ENCODE measurements at regions not wholly inside any gene's neighbourhood (a gene's known extent, or its start where the extent isn't known, plus 50 kb on each side); places are given as distances from the start of the nearest gene placed in this dataset.

DNA sequence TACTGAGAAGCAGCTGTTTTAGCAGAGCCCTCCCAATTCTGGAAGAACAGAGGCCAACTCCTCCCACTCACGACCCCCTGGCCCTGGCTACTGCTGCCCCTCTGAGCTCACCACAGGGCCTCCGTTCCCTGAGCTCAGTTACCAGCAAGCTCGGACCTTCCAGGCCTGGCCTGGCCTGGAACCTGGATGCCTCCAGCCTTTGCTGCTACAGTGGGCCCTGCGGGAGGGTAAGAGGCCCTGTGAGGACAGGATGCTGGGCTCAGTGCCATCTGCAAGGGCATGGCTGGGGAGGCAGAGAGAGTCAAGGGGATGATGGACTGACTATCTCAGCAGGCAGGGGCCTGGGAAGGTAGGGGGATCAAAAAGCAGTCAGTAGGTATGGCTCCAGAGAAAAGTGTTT lies 209.9 kb upstream of the NCAM1 start:
- DNase-seq (ENCODE audit: low spot score), result no peak

DNA sequence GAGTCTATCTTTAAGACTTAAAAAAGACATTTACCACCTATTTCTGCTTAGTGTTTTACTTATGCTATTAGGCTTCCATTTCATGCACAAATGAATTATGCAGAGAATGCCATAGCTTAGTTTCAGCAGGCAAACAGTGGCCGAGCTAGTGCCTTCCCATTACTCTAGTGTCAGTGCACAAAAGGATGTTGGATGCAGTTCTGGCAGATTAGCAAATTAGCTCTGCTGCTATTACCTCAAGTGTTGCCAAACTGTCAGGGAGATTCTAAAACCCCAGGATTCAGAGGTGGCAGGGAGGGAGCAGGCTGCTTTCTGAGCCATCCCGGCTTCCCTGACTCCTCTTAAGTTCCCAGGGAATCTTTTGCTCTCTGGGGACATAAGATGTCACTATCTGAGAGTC lies 209.4 kb upstream of the NCAM1 start:
- no peak for DNase-seq (ENCODE audit: low spot score)

DNA sequence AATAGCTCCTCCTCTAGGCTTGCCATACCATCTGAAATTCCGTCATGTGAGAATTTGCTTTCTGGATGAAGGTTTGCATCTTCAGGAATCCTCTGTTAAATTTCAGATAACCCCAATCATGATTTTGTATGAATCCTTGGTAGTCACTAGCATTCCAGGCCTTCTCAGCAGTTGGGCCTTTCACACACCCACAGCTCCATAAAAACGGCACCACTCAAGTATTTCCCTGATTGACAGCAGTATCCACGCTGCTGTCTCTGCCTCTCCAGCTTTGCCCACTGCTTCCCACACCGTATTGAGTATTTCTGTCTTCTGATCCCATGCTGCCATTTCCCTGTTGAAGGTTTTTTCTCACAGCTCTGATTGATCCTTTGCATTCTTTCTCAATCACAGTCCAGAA lies 208.7 kb upstream of the NCAM1 start:
- no peak for DNase-seq (ENCODE audit: low spot score)

DNA sequence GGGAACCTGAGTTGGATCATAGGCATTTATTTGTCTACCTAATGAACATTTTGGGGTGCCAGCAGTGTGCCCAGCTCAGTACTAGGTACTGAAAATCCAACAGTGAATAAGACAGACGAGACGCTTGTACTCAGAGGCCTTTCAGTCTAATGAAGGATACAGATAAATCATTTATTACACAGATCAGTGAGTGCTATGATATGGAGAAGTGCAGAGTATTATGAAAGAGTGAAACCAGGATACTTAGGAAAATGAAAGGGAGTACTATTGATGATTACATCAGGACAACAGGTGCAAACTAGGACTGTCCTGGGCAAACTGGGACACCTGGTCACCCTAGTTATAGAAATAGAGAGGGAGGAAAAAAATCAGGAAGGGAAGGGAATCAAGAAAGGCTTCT lies 207.5 kb upstream of the NCAM1 start:
- no peak for DNase-seq (ENCODE audit: low spot score)

DNA sequence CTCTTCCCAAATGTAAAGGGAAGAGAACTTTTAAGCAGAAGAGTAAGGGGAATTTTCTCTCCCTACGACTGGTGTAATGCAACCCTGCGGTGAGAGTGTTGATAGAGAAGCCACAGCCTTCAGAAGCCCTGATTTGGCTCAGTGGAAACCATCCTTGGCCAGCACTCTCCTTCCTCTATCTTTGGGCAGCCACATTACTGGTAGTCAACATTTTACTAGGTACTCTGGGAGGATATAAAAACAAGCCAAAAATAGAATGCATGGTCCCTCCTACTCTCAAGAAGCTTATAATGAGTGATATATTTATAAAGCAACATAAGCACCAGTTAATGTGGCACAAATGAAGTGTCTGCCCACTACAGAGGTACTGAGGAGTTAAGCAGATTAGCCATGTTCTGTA lies 201.8 kb upstream of the NCAM1 start:
- no peak for DNase-seq (ENCODE audit: low spot score)

DNA sequence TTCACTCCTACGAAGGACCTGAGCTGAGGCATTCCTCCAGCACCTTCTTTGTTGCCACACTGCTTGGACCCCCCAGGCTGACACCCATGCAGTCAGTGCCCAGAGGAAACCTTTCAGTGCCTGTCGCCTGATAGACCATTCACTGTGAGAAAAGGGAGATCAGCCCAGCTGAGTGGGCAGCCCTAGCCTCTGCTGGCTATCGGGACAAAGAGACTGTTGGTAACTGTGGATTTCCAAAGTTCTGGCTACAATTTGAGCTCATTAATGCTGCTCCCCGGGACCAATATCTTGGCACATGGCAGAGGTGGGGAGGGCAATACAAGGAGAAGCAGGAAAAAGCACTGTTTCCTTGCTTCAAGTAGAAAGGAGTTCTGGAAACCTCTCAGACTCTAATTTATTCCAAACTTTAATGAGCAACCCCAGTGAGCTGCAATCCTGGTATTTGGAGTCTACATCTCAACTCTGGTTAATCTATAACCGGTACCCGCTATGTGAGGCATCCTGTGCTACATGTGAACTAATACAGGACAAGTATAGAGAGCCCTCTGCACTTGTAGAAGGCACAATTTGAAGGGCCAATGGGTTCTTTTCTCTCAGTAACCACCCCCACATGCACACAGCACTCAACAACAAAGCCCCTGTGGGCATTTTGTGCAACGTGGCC lies 200.7 kb upstream of the NCAM1 start:
- DNase-seq (ENCODE audit: low spot score), result no peak

DNA sequence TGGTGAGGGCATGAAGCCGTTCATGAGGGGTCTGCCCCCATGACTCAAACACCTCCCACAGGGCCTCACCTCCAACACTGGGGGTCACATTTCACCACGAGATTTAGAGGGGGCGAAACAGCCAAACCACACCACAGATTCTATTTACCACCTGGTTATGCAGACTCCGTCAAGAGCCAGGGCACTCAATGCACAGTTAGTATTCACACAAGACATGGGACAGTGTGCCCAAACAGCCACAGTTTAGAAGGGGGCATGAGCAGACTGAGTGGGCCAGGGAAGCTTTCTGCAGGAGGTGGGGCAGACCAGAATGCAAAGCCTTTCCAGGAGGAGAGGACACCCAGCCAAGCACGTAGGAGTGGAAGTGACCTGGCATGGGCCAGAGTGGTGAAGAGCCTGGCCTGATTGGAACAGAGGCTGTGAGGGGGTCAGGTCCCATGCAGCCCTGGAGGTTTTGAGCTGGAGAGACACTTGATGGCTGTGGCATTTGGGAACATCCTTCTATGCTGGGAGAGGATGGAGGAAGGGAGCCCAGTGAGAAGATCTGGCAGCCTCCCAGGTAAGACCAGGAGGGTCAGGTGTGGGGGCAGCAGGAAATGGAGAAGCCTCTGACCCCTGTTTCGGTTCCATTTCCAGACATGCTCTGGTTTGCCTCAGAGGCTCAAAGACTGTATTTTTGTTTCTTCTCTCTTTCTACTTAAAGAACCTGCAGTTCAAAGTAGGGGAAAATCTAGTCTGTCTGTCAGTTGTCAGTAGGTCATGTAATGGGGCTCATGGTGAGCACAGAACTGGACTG lies 199.1 kb upstream of the NCAM1 start:
- DNase-seq (ENCODE audit: low spot score), result no peak

DNA sequence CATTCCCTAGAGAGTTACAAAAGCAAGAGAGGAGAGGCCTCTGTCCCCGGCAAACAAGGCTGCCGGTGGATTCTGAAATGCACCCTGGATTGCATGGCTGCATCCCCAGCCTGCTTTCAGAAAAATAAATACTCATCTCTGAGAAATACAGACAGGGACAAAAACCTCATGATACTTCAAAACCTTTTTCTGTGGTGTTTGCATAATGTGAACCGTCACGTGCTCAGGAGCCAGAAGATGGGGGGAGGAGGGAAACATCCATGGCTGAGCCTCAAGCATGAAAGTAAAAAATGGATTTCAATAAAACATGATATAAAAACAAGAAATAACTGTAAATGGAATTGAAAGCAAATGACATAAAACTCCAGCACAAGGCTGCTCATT lies 198.5 kb upstream of the NCAM1 start:
- no peak for DNase-seq (ENCODE audit: low spot score)

DNA sequence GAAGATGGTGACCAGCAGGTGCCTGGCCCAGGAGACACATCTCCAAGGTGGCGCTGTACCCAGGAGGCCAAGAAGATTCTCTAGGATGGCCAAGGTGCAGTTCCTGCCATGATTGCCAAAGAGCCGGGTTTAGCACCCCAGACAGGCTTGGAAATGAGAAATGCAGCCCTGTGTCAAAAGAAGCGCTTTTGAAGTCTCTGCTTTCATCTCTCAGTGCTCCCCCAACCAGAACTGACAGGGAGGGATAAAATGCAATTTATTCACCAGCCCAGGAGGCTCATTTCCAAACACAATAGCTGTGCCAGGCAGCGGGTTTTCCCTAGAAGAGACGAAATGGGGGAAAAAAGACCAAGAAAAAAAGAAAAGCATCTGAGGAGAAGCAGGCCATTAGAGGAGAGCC lies 195.9 kb upstream of the NCAM1 start:
- DNase-seq (ENCODE audit: low spot score), result no peak

DNA sequence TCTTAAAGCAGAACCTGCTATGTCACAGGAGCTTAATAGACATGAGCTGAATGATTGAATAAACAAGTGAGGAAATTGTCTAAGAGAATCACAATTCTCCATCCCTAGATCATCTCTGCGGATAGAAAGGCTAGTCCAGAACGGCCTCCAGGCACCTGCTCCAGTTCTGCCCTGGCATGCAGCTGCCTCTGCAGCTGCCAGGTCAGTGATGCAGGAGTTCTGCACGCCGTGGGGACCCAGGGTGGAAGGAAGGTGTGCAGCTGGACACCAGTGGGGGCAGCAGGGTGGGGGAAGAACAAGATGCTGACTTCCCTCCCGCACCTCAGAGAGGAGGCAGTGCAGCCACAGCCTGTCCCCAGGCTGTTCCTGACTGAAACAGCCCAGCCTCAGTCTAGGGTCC lies 192.1 kb upstream of the NCAM1 start:
- DNase-seq (ENCODE audit: low spot score), result no peak

DNA sequence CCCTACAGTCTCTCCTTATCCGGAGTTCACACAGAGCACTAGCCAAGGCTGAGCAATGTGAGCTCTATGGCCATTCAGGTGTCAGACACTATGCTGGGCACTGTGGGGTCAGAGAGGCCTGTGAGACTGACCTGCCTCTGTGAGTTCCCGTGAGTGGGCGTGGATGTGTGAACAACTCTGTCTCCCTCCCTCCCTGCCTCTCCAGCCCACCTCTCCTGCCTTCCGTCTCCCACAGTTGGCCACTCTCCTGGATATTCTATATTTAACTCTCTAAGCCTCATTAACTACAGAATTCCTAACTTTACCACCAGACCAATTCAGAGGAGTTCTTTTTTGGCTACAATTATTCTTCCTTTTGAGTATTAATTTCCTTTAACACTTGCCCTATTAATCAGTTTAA lies 191.6 kb upstream of the NCAM1 start:
- DNase-seq (ENCODE audit: low spot score), result no peak

DNA sequence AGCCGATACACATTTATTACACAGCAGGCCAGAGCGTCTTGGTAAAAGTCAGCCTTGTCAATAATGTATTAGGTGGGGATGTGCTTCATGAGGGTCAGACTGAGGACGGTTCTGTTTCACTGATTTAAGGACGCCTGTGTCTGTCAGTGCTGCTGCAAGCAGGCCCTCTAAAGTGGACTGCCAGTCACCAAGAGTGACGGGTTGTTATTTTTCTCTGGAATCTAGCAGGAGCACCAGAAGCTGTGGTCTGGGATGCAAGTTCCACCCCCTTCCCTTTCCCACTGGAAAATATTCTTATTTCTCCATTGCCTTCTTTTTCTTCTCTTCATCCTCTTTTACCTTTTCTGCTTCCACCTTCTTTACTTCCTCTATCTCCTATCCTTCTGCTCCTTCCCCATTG lies 191.2 kb upstream of the NCAM1 start:
- DNase-seq (ENCODE audit: low spot score), result no peak

DNA sequence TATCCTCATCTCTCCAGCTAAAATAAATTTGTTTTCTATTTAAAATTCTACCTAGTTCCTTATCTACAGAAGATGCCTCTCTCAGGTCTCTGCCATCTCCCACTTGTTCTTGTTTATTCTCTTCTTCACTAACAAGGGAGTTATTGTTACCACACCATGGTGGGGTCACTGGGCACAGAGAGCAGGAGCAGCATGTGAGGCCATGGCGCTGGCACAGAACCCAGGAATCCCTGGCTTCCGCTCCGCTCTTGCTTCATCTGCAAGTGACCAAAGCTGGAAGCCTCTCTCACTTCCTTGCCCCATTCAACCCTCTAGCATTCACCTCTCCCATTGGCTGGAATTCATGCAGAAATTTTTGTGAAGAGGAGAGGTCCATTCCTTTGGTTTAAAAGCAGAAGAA lies 190.7 kb upstream of the NCAM1 start:
- no peak for DNase-seq (ENCODE audit: low spot score)

DNA sequence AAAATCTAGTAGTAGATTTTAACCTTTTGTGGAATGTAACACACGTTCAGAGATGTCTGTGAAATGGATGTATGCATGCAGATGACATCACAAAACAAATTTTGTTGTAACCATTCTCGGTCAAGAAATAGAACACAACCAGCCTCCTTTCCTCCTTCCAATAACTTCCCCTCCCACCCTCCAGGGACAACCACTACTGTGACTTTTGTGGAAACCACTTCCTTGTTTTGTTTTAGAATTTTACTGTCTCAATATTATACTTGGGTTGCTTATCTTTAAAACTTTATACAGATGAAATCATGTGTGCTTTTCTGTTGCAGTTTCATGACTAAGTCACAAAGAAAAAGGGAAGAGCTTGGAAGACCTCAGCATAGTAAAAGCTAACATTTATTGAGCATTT lies 189.4 kb upstream of the NCAM1 start:
- no peak for DNase-seq (ENCODE audit: low spot score)

DNA sequence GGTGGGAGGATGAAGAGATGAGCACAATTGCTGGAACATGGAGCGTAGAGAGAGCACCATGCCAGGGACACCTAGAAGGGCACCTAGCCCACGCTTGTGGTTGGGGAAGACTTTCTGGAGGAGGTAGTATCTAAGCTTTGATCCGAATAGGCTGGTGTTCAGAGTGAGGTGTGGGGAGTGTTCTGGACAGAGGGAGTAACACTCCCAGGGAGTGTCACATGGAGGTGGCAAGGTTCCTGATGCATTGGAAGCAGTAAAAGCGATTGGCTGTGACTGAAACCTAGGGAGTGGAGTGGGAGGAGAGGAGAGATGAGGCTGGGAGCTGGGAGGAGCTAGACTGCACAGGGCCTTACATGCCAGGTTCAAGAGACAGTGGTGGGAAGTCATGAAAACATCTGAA lies 188.0 kb upstream of the NCAM1 start:
- no peak for DNase-seq (ENCODE audit: low spot score)

DNA sequence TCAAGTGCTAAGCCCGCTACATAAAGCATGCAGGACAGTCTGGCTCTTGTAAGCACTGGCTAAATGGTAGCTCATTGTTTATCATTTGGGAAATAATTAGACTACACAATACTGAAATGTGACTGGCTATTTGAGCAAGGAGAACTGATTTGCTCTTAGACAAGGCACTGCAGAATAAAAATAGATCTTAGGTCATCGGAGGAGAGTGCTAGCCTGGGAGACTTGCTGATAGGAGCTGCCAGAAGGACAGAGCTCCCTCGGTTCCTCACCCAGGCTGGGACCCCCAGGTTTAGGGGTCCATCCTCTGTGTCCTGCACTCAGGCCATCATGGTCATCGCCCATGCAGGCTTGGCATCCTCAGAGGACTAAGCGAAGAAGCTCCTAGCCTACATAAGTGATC lies 184.4 kb upstream of the NCAM1 start:
- DNase-seq (ENCODE audit: low spot score), result no peak

DNA sequence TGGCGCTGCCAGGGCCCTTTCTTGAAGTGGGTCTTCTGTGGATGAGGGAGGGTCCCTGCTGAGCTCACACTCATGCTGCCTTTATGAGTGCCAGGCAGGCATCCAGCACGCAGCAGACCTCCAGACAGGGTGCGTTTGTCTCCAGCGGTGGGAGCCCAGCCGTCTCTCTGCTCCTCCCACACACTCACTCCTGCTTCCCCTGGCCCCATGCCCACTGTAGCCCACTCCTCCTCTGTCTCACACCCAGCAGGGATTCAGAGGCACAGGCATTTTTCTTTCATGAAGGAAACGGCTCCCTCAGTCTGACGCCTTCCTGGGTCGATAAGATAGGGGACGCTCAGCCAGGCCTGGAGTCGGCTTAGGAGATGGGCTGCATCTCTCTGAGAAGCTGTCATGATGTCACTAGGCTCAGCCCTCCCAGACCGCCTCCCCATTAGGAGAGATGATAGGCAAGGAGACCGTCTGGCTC lies 183.9 kb upstream of the NCAM1 start:
- no peak for DNase-seq (ENCODE audit: low spot score)

DNA sequence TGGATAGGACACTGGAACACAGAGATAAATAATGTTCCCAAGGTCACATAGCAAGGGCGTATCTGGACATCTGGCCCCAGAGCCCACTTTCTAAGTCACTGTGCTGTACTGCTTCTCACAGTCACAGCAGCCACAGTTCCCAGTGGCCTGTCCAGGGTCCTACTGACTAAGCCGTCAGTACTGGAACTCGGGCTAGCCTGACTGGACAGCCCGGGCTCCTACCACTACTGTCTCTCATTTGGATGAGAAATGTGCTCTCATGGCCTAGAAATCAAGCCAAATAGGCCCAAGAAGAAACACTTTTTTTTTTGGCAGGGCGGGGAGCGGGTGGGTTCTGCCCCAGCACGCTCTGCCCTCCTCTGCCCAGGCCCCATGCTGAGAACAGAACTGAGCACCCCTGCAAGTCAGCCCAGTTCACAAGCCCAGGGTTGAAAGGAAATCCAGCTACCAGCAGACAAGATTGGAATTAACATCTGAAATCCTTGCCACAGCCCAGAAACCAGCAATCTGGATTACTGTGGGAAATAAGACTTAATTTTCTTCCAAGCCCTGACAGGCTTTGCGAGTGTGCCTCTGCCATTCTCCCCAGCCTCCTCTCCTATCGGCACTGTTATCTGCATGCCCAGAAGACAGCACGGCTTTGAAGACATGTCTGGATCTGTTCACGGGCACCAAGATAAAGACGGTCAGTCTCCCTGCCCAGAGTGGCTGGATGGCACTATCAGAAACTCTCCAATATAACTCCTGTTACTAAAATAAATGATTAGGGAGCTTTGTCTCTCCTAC lies 182.9 kb upstream of the NCAM1 start:
- no peak for DNase-seq (ENCODE audit: low spot score)

DNA sequence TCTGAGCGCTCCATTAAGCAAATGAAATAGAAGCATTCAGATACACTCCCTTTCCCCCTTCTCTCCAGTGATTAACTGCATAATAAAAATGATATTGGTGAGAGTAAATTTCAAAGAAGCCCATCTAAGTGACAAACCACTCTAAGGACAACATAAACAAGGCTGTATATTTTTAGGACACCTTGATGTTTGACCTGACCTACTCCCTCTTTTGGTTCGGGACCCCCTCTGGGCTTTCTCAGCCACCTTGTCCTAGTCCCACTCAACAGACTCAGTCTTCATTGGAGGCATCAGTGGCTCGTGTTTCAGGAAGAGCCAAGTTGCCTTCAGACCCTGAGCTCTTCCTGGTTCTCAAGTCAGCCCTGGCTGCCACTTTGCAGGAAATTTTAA lies 182.3 kb upstream of the NCAM1 start:
- DNase-seq (ENCODE audit: low spot score), result no peak

DNA sequence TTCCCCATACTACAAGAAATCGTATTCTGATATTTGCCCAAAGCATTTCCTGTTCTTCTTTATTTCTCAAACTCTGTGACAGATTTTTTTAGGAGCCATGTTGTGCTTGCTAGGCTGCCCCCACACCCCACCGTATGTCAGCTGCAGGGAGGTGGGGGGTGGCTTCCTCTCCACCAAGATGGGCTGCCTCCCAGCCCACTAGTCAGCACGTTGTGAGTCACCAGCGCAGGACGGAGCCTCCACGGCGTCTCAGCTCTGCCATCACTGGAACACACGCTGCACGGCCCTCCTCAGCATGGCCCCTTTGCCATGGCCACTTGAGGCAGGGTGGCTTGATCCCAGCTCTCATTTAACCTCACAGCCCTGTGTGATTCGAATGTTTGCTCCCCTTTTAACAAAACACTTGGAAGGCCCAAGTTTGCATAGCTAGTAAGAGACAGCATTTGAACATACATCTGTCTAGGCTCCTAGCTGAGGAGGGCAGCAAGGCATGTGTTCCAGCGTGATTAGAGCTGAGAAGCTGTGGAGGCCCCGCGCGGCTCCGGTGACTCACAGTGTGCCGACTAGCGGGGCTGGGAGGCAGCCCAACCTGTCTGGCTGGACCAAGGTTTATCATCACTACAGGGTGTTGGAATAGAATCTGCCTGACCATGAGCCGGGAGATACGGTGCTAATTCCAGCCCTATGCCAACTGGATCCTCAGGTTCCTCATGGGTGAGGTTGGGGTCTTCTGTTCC lies 180.7 kb upstream of the NCAM1 start:
- no peak for DNase-seq (ENCODE audit: low spot score)

DNA sequence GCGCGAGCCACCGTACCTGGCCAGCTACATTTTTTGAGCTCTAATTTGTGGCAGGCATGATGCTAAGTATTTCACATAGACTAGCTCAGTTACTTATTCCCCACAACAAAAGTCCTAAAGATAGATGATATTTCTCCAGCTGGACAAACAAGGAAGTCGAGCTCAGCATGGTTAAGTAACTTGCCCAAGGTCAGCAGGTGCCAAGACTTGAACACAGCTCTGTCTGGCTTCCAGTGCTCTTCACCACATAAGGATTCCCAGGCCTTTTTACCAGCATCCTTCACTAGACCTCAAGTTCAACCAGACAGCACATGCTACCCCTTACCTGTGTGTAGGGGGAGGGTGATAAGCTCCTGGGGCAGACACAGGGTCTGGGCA lies 177.3 kb upstream of the NCAM1 start:
- DNase-seq (ENCODE audit: low spot score), result no peak

DNA sequence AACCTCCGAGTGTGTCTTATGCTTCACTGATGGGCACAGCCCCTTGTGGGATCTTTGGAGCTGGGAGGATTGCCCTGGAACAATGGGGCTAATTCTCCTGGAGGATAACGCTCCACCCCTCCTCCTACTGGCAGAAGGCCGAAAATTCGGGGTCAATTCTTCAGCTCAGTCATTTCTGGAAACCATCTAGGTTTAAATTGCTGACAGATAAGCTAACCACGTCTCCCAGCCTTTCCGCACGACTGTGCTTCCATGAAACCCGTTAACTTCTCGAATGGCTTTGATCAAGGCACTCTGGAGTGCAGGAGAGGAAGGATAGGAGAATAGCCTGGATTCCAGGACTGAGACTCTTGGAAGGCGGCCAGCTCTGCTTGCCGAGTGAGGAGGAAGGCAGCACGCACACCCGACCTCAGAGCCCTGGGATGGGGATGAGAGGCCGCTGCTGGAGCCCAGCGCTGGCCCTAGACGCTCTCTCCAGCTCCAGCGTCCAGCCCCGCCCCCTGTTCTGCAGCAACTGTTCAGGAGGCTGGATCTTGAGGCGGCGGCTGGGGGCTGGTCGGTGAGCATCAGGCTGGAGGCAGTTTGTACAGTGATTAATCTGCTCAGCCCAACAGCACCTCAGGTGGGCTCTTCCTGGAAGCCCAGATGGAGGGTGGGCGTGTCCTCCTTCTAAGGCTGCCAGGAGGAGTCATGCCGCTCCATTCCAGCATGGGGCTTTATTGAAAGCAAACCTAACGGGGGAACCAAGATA lies 176.7 kb upstream of the NCAM1 start:
- peak; percentile 26 for DNase-seq (ENCODE audit: low spot score)

All from AG08396 (cell line).